HG02763 (cell line): ENCODE measurements at regions not wholly inside any gene's neighbourhood (a gene's known extent, or its start where the extent isn't known, plus 50 kb on each side); places are given as distances from the start of the nearest gene placed in this dataset.

Source experiments
- ATAC-seq: cut with Tn5 transposase; IDR thresholded peaks from one replicate; pipeline ENCODE4 v1.9.1; 2021; ENCODE audit warnings: mild to moderate bottlenecking, moderate library complexity; ENCODE audit not compliant: unreplicated experiment

- ATAC-seq, result no peak
Observed at GRCh38 chr22:48902983-48903650, 924.6 kb downstream of the BRD1 start.

GRCh38 chr22:48902001-48902869 lies 925.4 kb downstream of the BRD1 start:
- ATAC-seq, result no peak

GRCh38 chr22:48901324-48901723 lies 926.3 kb downstream of the BRD1 start:
- no peak for ATAC-seq

GRCh38 chr22:48900626-48901025 lies 927.0 kb downstream of the BRD1 start:
- ATAC-seq, result no peak

GRCh38 chr22:48900327-48900597 lies 927.4 kb downstream of the BRD1 start:
- no peak for ATAC-seq

- ATAC-seq, result no peak
Observed at GRCh38 chr22:48899523-48900326, 927.9 kb downstream of the BRD1 start.

- no peak for ATAC-seq
Observed at GRCh38 chr22:48898524-48899250, 929.0 kb downstream of the BRD1 start.

- ATAC-seq, result no peak
Observed at GRCh38 chr22:48897645-48898370, 929.9 kb downstream of the BRD1 start.

- no peak for ATAC-seq
Observed at GRCh38 chr22:48896766-48897644, 930.7 kb downstream of the BRD1 start.

- ATAC-seq, result no peak
Observed at GRCh38 chr22:48895831-48896765, 931.6 kb downstream of the BRD1 start.

GRCh38 chr22:48895336-48895735 lies 932.3 kb downstream of the BRD1 start:
- ATAC-seq, result no peak

- ATAC-seq, result no peak
Observed at GRCh38 chr22:48894804-48895250, 932.8 kb downstream of the BRD1 start.

- ATAC-seq, result no peak
Observed at GRCh38 chr22:48894064-48894671, 933.5 kb downstream of the BRD1 start.

- no peak for ATAC-seq
Observed at GRCh38 chr22:48893288-48894063, 934.2 kb downstream of the BRD1 start.

GRCh38 chr22:48892578-48893287 lies 934.9 kb downstream of the BRD1 start:
- no peak for ATAC-seq
